GM21526 (cell line): ENCODE measurements at regions not wholly inside any gene's neighbourhood (a gene's known extent, or its start where the extent isn't known, plus 50 kb on each side); places are given as distances from the start of the nearest gene placed in this dataset.

Experiments
- ATAC-seq: cut with Tn5 transposase; IDR thresholded peaks from one replicate; pipeline ENCODE4 v1.9.1; 2021; ENCODE audit warnings: moderate library complexity; ENCODE audit not compliant: unreplicated experiment, low FRiP score

- no peak for ATAC-seq
Measured at GRCh38 chr7:17474724-17475344, 176.4 kb downstream of the AHR start.

GRCh38 chr7:17477182-17477581 is 178.7 kb downstream of the AHR start:
- no peak for ATAC-seq

- no peak for ATAC-seq
Measured at GRCh38 chr7:17481118-17481517, 182.7 kb downstream of the AHR start.

GRCh38 chr7:17485368-17485767 is 186.9 kb downstream of the AHR start:
- no peak for ATAC-seq

- no peak for ATAC-seq
Measured at GRCh38 chr7:17485904-17486303, 187.5 kb downstream of the AHR start.

- ATAC-seq: no peak
Measured at GRCh38 chr7:17486835-17487234, 188.4 kb downstream of the AHR start.

GRCh38 chr7:17487343-17487742 is 188.9 kb downstream of the AHR start:
- ATAC-seq: no peak

- no peak for ATAC-seq
Measured at GRCh38 chr7:17488829-17489228, 190.4 kb downstream of the AHR start.

GRCh38 chr7:17489961-17490360 is 191.5 kb downstream of the AHR start:
- ATAC-seq: no peak

GRCh38 chr7:17490825-17491224 is 192.4 kb downstream of the AHR start:
- ATAC-seq: no peak

- ATAC-seq: peak; percentile 46
Measured at GRCh38 chr7:17492437-17492836, 194.0 kb downstream of the AHR start.

- ATAC-seq: no peak
Measured at GRCh38 chr7:17493446-17493845, 195.0 kb downstream of the AHR start.

GRCh38 chr7:17495655-17496394 is 197.4 kb downstream of the AHR start:
- ATAC-seq: no peak

GRCh38 chr7:17497136-17497535 is 198.7 kb downstream of the AHR start:
- no peak for ATAC-seq

- no peak for ATAC-seq
Measured at GRCh38 chr7:17497549-17498167, 199.2 kb downstream of the AHR start.

- no peak for ATAC-seq
Measured at GRCh38 chr7:17498230-17498629, 199.8 kb downstream of the AHR start.

GRCh38 chr7:17500736-17501135 is 202.3 kb downstream of the AHR start:
- no peak for ATAC-seq

GRCh38 chr7:17501441-17502212 is 203.2 kb downstream of the AHR start:
- ATAC-seq: no peak

GRCh38 chr7:17502213-17503060 is 204.0 kb downstream of the AHR start:
- ATAC-seq: no peak

- peak; percentile 69 for ATAC-seq
Measured at GRCh38 chr7:17506095-17506494, 207.6 kb downstream of the AHR start.
